Osteoblast (primary cell): ENCODE measurements at regions not wholly inside any gene's neighbourhood (a gene's known extent, or its start where the extent isn't known, plus 50 kb on each side); places are given as distances from the start of the nearest gene placed in this dataset.
A peak's percentile ranks its signal among the peaks of the same experiment; 100 is the strongest.

Experiments used
- DNase-seq: peaks from one replicate; pipeline ENCODE4 v3.0.0; 2011; ENCODE audit warnings: low spot score, mixed read lengths; ENCODE audit not compliant: insufficient read length; ENCODE audit errors: missing footprints
- H2AFZ ChIP-seq: 2 replicates; pipeline ENCODE4 v1.6.0; 2011; ENCODE audit warnings: mild to moderate bottlenecking, low read length
- H3K27ac ChIP-seq: 2 replicates; pipeline ENCODE4 v1.5.1; 2011; ENCODE audit warnings: mild to moderate bottlenecking, low read depth, low read length, moderate library complexity
- H3K27me3 ChIP-seq: 2 replicates; pipeline ENCODE4 v1.6.0; 2012; ENCODE audit warnings: mild to moderate bottlenecking, control low read depth, inconsistent platforms, low read length, moderate library complexity; ENCODE audit not compliant: insufficient read depth
- H3K36me3 ChIP-seq: 2 replicates; pipeline ENCODE4 v1.5.1; 2011; ENCODE audit warnings: mild to moderate bottlenecking, low read length, control low read depth, moderate library complexity; ENCODE audit not compliant: insufficient read depth
- H3K4me1 ChIP-seq: 2 replicates; pipeline ENCODE4 v1.5.1; 2011; ENCODE audit warnings: mild to moderate bottlenecking, low read length, control low read depth, moderate library complexity; ENCODE audit not compliant: insufficient read depth
- H3K4me2 ChIP-seq: 2 replicates; pipeline ENCODE4 v1.6.0; 2011; ENCODE audit warnings: mild to moderate bottlenecking, low read length; ENCODE audit not compliant: insufficient read depth
- H3K4me3 ChIP-seq: fragments of 200-600 bp; sonication (generic); 3 replicates; pipeline ENCODE4 v1.5.1; 2012; ENCODE audit warnings: mild to moderate bottlenecking, low read length, inconsistent platforms; ENCODE audit not compliant: insufficient read depth
- H3K79me2 ChIP-seq: 2 replicates; pipeline ENCODE4 v1.6.0; 2012; ENCODE audit warnings: mild to moderate bottlenecking, low read length, control low read depth, inconsistent platforms; ENCODE audit not compliant: insufficient read depth
- H3K9me3 ChIP-seq: 2 replicates; pipeline ENCODE4 v1.5.1; 2011; ENCODE audit warnings: low read depth, low read length, control low read depth
- H4K20me1 ChIP-seq: 2 replicates; pipeline ENCODE4 v1.6.0; 2012; ENCODE audit warnings: mild to moderate bottlenecking, low read length, control low read depth; ENCODE audit not compliant: insufficient read depth
- TF ChIP-seq, protein P1 (sequence below): IDR thresholded peaks from 2 replicates; pipeline ENCODE4 v1.5.1; 2011; ENCODE audit warnings: mild to moderate bottlenecking, low read depth, low read length, moderate library complexity; ENCODE audit errors: extremely low read depth

DNA sequence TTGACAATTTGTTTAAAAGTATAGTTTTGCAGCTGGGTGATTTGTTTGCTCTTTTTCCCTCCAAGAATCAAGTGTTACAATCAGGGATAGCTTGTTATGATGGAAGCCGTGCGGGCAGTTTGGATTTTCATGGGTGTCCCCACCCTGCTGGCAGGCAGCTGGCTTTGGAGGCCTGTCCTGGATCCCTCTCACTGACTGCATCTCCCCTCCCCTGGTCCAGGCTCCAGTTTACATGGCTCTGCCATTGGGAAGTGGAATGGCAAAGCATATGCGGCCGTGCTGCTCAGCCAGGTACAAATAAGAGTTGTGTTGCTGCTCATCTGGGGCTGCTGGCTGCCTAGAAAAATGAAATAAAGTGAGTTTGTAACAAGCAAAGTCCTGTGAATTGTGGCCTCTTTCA lies 76.0 kb downstream of the CXCL12 start:
- Histone ChIP-seq H3K27ac (no peak overlapping the region), H2AFZ (no peak overlapping the region), H3K4me1 (peaks cover 21% of the 10 kb centered on the region), H3K4me2 (no peak overlapping the region), H3K27me3 (no peaks in the 10 kb centered on the region), H3K4me3 (no peak overlapping the region), H3K9me3 (no peaks in the 10 kb centered on the region), H3K79me2 (no peaks in the 10 kb centered on the region), H4K20me1 (no peaks in the 10 kb centered on the region), H3K36me3 (no peaks in the 10 kb centered on the region)
- DNase-seq, result peak; percentile 48
- TF ChIP-seq, protein P1, sequence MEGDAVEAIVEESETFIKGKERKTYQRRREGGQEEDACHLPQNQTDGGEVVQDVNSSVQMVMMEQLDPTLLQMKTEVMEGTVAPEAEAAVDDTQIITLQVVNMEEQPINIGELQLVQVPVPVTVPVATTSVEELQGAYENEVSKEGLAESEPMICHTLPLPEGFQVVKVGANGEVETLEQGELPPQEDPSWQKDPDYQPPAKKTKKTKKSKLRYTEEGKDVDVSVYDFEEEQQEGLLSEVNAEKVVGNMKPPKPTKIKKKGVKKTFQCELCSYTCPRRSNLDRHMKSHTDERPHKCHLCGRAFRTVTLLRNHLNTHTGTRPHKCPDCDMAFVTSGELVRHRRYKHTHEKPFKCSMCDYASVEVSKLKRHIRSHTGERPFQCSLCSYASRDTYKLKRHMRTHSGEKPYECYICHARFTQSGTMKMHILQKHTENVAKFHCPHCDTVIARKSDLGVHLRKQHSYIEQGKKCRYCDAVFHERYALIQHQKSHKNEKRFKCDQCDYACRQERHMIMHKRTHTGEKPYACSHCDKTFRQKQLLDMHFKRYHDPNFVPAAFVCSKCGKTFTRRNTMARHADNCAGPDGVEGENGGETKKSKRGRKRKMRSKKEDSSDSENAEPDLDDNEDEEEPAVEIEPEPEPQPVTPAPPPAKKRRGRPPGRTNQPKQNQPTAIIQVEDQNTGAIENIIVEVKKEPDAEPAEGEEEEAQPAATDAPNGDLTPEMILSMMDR, result no peak

DNA sequence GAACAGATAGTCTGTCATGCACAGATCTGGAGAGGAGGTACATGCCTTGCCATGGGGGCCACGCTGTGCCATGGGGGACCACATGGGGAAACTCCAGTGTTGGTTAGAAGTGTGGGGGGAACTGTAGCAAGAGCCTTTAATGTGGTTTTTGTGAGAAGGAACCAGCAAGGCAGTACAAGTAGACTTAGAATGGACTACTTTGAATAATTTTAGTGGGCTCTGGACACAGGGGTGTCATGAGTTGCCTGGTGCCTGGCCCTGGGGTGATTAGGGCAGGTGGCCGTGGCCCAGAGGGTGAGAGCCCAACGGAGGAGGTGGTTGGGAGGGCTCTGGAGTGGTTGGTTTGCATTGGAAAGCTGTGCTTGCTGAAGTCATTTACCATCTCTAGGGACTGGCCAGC lies 77.2 kb downstream of the CXCL12 start:
- peaks cover 21% of the 10 kb centered on the region for H3K4me1 ChIP-seq
- H4K20me1 ChIP-seq, result no peaks in the 10 kb centered on the region
- H3K79me2 ChIP-seq, result no peaks in the 10 kb centered on the region
- H3K9me3 ChIP-seq, result no peaks in the 10 kb centered on the region
- H3K36me3 ChIP-seq, result no peaks in the 10 kb centered on the region
- DNase-seq, result no peak
- TF ChIP-seq, protein P1, result no peak
- H3K4me2 ChIP-seq, result no peak overlapping the region
- H3K27ac ChIP-seq, result no peak overlapping the region
- H3K27me3 ChIP-seq, result no peaks in the 10 kb centered on the region
- H2AFZ ChIP-seq, result no peak overlapping the region
- no peak overlapping the region for H3K4me3 ChIP-seq

DNA sequence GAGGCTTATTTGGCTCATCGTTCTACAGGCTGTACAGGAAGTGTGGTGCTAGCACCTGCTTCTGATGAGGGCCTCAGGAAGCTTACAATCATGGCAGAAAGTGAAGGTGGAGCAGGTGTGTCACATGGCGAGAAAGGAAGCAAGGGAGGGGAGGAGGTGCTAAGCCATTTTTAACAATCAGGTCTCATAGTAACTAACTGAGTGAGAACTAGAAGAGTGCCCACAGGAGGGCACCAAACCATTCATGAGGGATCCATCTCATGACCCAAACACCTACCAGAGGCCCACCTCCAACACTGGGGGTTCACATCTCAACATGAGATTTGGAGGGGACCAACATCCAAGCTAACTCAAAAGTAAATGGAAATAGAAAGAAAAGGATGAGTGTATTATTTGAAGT lies 78.1 kb downstream of the CXCL12 start:
- peak overlapping the region; percentile 66 for H3K4me2 ChIP-seq
- no peaks in the 10 kb centered on the region for H3K27me3 ChIP-seq
- H3K27ac ChIP-seq, result peak overlapping the region; percentile 92
- no peak overlapping the region for H3K4me3 ChIP-seq
- peaks cover 21% of the 10 kb centered on the region for H3K4me1 ChIP-seq
- H3K9me3 ChIP-seq, result no peaks in the 10 kb centered on the region
- H3K79me2 ChIP-seq, result no peaks in the 10 kb centered on the region
- no peaks in the 10 kb centered on the region for H4K20me1 ChIP-seq
- TF ChIP-seq, protein P1, result peak; percentile 41
- DNase-seq, result no peak
- peak overlapping the region; percentile 11 for H2AFZ ChIP-seq
- no peaks in the 10 kb centered on the region for H3K36me3 ChIP-seq

DNA sequence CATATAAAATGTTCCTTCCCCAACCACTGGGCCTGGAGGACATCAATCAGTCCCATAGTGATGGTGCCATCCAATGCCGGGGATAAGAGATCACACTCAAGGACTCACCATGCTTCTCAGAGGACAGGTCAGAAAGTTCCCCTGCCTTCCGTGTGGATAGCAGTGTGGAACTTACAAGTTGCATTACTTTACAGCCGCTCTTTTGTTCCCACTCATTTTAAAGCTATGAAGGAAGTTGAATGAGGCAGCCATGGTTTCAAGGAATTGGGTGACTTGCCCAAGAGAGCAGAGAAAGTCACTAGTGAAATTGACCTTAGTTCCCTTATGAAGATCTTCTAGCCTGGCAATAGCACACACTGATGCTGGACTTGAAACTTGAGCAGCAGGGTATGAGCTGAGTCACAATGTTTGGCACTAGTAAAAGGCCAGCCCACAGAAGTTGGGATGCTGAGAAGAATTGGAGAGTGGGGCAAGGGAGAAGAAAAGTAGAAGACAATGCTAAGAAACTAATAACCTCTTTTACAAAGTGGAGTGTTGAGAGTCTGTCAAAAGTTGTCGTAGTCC lies 78.7 kb downstream of the CXCL12 start:
- Histone ChIP-seq H3K4me2 (peak overlapping the region; percentile 66), H2AFZ (peak overlapping the region; percentile 79)

More for the DNA sequence above, 78.7 kb downstream of the CXCL12 start:
- peaks cover 24% of the 10 kb centered on the region for H3K4me1 ChIP-seq
- peak overlapping the region; percentile 92 for H3K27ac ChIP-seq
- H3K79me2 ChIP-seq, result no peaks in the 10 kb centered on the region
- TF ChIP-seq, protein P1, result no peak
- no peaks in the 10 kb centered on the region for H4K20me1 ChIP-seq
- H3K9me3 ChIP-seq, result no peaks in the 10 kb centered on the region
- peak; percentile 94 for DNase-seq
- peak overlapping the region; percentile 4 for H3K4me3 ChIP-seq
- H3K36me3 ChIP-seq, result no peaks in the 10 kb centered on the region
- no peaks in the 10 kb centered on the region for H3K27me3 ChIP-seq
